ENCODE measurements at regions not wholly inside any gene's neighbourhood (a gene's known extent, or its start where the extent isn't known, plus 50 kb on each side); places are given as distances from the start of the nearest gene placed in this dataset.

- Histone ChIP-seq H3K9ac (ENCODE audit: low read length) (no peak overlapping the region), H3K79me2 (ENCODE audit: insufficient read depth, low read length) (no peaks in the 10 kb centered on the region), H3K4me3 (replicated peaks in 1 of 2; ENCODE audit: low read depth in 1 of 2, low read length in 2 of 2) (no peak overlapping the region), H2AFZ (ENCODE audit: low read depth, low read length, poor library complexity, severe bottlenecking) (no peak overlapping the region), H3K27ac (ENCODE audit: low read depth, low read length) (no peak overlapping the region), H3K27me3 (ENCODE audit: insufficient read depth, low read length) (peaks cover 12% of the 10 kb centered on the region), H3K9me2 (ENCODE audit: insufficient read depth) (no peaks in the 10 kb centered on the region), H3K4me2 (ENCODE audit: low read length) (no peak overlapping the region), H4K20me1 (ENCODE audit: insufficient read depth) (no peaks in the 10 kb centered on the region), H3K36me3 (ENCODE audit: control insufficient read depth in 1 of 2, insufficient read depth in 2 of 2, low read length in 2 of 2) (no peaks in the 10 kb centered on the region), H3K9me3 (ENCODE audit: control insufficient read depth in 1 of 2, insufficient read depth in 1 of 2, low read depth in 1 of 2, low read length in 2 of 2) (no peaks in the 10 kb centered on the region), H3K4me1 (ENCODE audit: control insufficient read depth in 1 of 2, insufficient read depth in 2 of 2, low read length in 2 of 2) (no peaks in the 10 kb centered on the region)
- TF ChIP-seq SIN3A (IDR thresholded peaks at IDR 0.05; ENCODE audit: low read depth) (no peak), ZNF274 (IDR thresholded peaks at IDR 0.05; ENCODE audit: low read depth, low read length) (no peak), EGR1 (IDR thresholded peaks at IDR 0.05; ENCODE audit: low read depth) (no peak), SP1 (IDR thresholded peaks at IDR 0.05; ENCODE audit: low read depth) (no peak), ZBTB33 (IDR thresholded peaks at IDR 0.05; ENCODE audit: extremely low read depth, insufficient replicate concordance, low read length) (no peak), FOSL1 (IDR thresholded peaks at IDR 0.05; ENCODE audit: low read depth) (no peak), YY1 (IDR thresholded peaks at IDR 0.05; ENCODE audit: extremely low read depth, insufficient replicate concordance, low read depth, low read length) (no peak), RAD21 (IDR thresholded peaks at IDR 0.05; ENCODE audit: low read depth) (no peak), REST (IDR thresholded peaks at IDR 0.05; ENCODE audit: low read depth) (no peak), MAX (IDR thresholded peaks at IDR 0.05) (no peak), TCF7L2 (IDR thresholded peaks at IDR 0.05; ENCODE audit: borderline replicate concordance, extremely low read depth, insufficient read depth, insufficient read length) (no peak), CEBPB (IDR thresholded peaks at IDR 0.05; ENCODE audit: low read depth) (no peak), POLR2AphosphoS5 (IDR thresholded peaks at IDR 0.05; ENCODE audit: low read depth, low read length) (no peak)
- no TSS peak for BruUV-seq (replicated peaks)
- DNase-seq (ENCODE audit: low read depth, low spot score): no peak
- RAD21 ChIA-PET (ENCODE audit: low non-redundant PET in 1 of 2, low total read pairs in 2 of 2, uncharacterized antibody in 2 of 2, unreplicated experiment in 2 of 2): no interaction called here
- intact Hi-C loops (cut with micrococcal nuclease): no loop called here
- ATAC-seq: no peak
- POLR2A ChIA-PET: no interaction called here
- CTCF ChIA-PET: no interaction called here
Observed at GRCh38 chr2:67524777-67525176, 127.6 kb downstream of the ETAA1 start.

Data from HCT116 (cell line).